Transverse colon (tissue), 4 donors: ENCODE measurements at regions not wholly inside any gene's neighbourhood (a gene's known extent, or its start where the extent isn't known, plus 50 kb on each side); places are given as distances from the start of the nearest gene placed in this dataset.

Experiments
- EP300 ChIP-seq: sonication (generic); formaldehyde crosslinking; IDR thresholded peaks from one replicate; pipeline ENCODE4 v1.6.1; 2017; ENCODE audit warnings: antibody characterized with exemption, low read depth
- POLR2A ChIP-seq: fragments of 450-650 bp; IDR thresholded peaks from one replicate; pipeline ENCODE4 v1.6.1; 2016; ENCODE audit warnings: antibody characterized with exemption, mild to moderate bottlenecking, moderate library complexity
- POLR2AphosphoS5 ChIP-seq, 3 donors: sonication (generic); formaldehyde crosslinking; IDR thresholded peaks; one replicate each; pipeline ENCODE4 v1.6.1; 2016; ENCODE audit warnings: antibody characterized with exemption in 3 of 3
- TF ChIP-seq, protein P1 (sequence below), 5 experiments: fragments of 200-600 bp in 3 of 5; fragments of 450-650 bp in 2 of 5; sonication (generic) in 3 of 5; IDR thresholded peaks; 1 replicate in 2 of 5; 2 replicates in 3 of 5; pipeline ENCODE4 v1.5.1; 2016 to 2017; ENCODE audit warnings: antibody characterized with exemption in 5 of 5, inconsistent platforms in 3 of 5, mild to moderate bottlenecking in 2 of 5, moderate library complexity in 1 of 5

DNA sequence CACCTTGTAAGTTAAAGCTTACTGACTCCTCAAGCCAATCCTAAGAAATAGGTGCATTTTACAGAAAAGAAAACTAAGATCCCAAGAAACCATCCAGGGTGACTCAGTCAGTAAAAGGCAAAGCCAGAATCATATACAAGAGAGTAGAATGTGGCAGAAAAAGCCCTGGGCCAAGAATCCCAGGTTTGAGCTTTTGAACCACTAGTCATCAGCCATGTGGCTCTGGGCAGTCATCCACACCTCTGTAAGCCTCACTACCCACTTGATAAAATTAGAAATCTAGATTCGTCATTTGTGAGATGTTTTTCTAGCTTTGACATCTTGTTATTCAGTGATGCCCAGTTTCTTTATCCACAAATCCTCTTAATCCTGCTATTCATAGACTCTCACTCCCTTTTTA lies 122.2 kb upstream of the PDE5A start:
- TF ChIP-seq, protein P1, sequence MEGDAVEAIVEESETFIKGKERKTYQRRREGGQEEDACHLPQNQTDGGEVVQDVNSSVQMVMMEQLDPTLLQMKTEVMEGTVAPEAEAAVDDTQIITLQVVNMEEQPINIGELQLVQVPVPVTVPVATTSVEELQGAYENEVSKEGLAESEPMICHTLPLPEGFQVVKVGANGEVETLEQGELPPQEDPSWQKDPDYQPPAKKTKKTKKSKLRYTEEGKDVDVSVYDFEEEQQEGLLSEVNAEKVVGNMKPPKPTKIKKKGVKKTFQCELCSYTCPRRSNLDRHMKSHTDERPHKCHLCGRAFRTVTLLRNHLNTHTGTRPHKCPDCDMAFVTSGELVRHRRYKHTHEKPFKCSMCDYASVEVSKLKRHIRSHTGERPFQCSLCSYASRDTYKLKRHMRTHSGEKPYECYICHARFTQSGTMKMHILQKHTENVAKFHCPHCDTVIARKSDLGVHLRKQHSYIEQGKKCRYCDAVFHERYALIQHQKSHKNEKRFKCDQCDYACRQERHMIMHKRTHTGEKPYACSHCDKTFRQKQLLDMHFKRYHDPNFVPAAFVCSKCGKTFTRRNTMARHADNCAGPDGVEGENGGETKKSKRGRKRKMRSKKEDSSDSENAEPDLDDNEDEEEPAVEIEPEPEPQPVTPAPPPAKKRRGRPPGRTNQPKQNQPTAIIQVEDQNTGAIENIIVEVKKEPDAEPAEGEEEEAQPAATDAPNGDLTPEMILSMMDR (IDR thresholded peaks at IDR 0.05) = no peak
- TF ChIP-seq POLR2AphosphoS5 (IDR thresholded peaks at IDR 0.05) (no peak), POLR2A (no peak), EP300 (no peak)
